H1 (cell line): ENCODE measurements at regions not wholly inside any gene's neighbourhood (a gene's known extent, or its start where the extent isn't known, plus 50 kb on each side); places are given as distances from the start of the nearest gene placed in this dataset.

Experiments used
- CTCF ChIP-seq, 3 experiments: IDR thresholded peaks; 1 replicate in 2 of 3; 2 replicates in 1 of 3; pipeline versions ENCODE4 v1.5.1 to v1.6.1; 2011; ENCODE audit warnings: low read length in 3 of 3, mild to moderate bottlenecking in 3 of 3, inconsistent platforms in 2 of 3, low read depth in 1 of 3, moderate library complexity in 1 of 3; ENCODE audit not compliant: insufficient read depth in 1 of 3; ENCODE audit errors: control extremely low read depth in 1 of 3
- EP300 ChIP-seq, 2 experiments: IDR thresholded peaks; 1 replicate in 1 of 2; 2 replicates in 1 of 2; pipeline ENCODE4 v1.6.1; 2011 to 2012; ENCODE audit warnings: low read depth in 2 of 2, low read length in 2 of 2, mild to moderate bottlenecking in 2 of 2, borderline replicate concordance in 1 of 2, inconsistent platforms in 1 of 2, moderate library complexity in 1 of 2
- EZH2 ChIP-seq: fragments of 200-600 bp; sonication (generic); IDR thresholded peaks from 2 replicates; pipeline ENCODE4 v1.7.1; 2012; ENCODE audit warnings: low read depth, mild to moderate bottlenecking, moderate library complexity, low read length, inconsistent platforms; ENCODE audit not compliant: severe bottlenecking
- HDAC6 ChIP-seq: IDR thresholded peaks from one replicate; pipeline ENCODE4 v1.7.1; 2012; ENCODE audit warnings: low read depth, mild to moderate bottlenecking, inconsistent platforms, low read length, moderate library complexity
- JUN ChIP-seq: IDR thresholded peaks from 2 replicates; pipeline ENCODE4 v1.6.1; 2011; ENCODE audit warnings: low read depth, mild to moderate bottlenecking, improper control_type of control experiment, low read length
- NANOG ChIP-seq: IDR thresholded peaks from 2 replicates; pipeline ENCODE4 v1.6.1; 2011; ENCODE audit warnings: low read length, low read depth, mild to moderate bottlenecking, inconsistent platforms; ENCODE audit not compliant: insufficient read depth, poor library complexity, severe bottlenecking
- POLR2AphosphoS5 ChIP-seq: IDR thresholded peaks from 2 replicates; pipeline ENCODE4 v1.6.1; 2011; ENCODE audit warnings: low read depth, low read length
- RAD21 ChIP-seq, 2 experiments: IDR thresholded peaks in 1 of 2; conservative IDR thresholded peaks in 1 of 2; 2 replicates each; pipeline ENCODE4 v1.6.1; 2011; ENCODE audit warnings: low read depth in 2 of 2, low read length in 2 of 2, improper control_type of control experiment in 1 of 2, inconsistent platforms in 1 of 2, mild to moderate bottlenecking in 1 of 2, moderate library complexity in 1 of 2
- SUZ12 ChIP-seq: fragments of 200-600 bp; sonication (generic); IDR thresholded peaks from 2 replicates; pipeline ENCODE4 v1.6.1; 2012; ENCODE audit warnings: mild to moderate bottlenecking, inconsistent platforms, low read length, moderate library complexity, mixed read lengths
- TAF1 ChIP-seq: IDR thresholded peaks from 2 replicates; pipeline ENCODE4 v1.6.1; 2011; ENCODE audit warnings: mild to moderate bottlenecking, low read depth, low read length
- YY1 ChIP-seq: IDR thresholded peaks from 2 replicates; pipeline ENCODE4 v1.6.1; 2011; ENCODE audit warnings: low read depth, mild to moderate bottlenecking, low read length

- TF ChIP-seq CTCF (IDR thresholded peaks at IDR 0.05; ENCODE audit: control extremely low read depth in 1 of 3, insufficient read depth in 1 of 3, low read depth in 1 of 3, low read length in 3 of 3) (no peak), EP300 (IDR thresholded peaks at IDR 0.05; ENCODE audit: borderline replicate concordance in 1 of 2, low read depth in 2 of 2, low read length in 2 of 2) (no peak), NANOG (no peak), JUN (no peak), EZH2 (no peak), SUZ12 (no peak), TAF1 (no peak), YY1 (no peak), POLR2AphosphoS5 (no peak), HDAC6 (no peak), RAD21 (IDR thresholded peaks at IDR 0.05 in 1 of 2, conservative IDR thresholded peaks at IDR 0.05 in 1 of 2; ENCODE audit: low read depth in 2 of 2, low read length in 2 of 2) (no peak)
These were observed 107.2 kb upstream of the SLC25A36 start for GRCh38 chr3:140834266-140835037.
